ENCODE measurements at regions not wholly inside any gene's neighbourhood (a gene's known extent, or its start where the extent isn't known, plus 50 kb on each side); places are given as distances from the start of the nearest gene placed in this dataset.

- Mint-ChIP-seq H3K4me1 (peaks cover 14 to 23% of the 10 kb centered on the region in 2 donors), H3K27ac (no peak overlapping the region), H3K9me3 (no peaks in the 10 kb centered on the region), H3K27me3 (peaks cover 30 to 36% of the 10 kb centered on the region in 2 donors), H3K4me3 (no peak overlapping the region), H3K36me3 (no peaks in the 10 kb centered on the region)
- peak; percentile 94 to 96 for ATAC-seq (replicated peaks)
- peak; percentile 35 for DNase-seq
Measured at GRCh38 chr5:141747152-141748141, 65.4 kb upstream of the ARAP3 start.

GRCh38 chr5:141746395-141746794 lies 64.4 kb upstream of the ARAP3 start:
- peaks cover 36 to 42% of the 10 kb centered on the region in 2 donors for H3K27me3 Mint-ChIP-seq

GRCh38 chr5:141745390-141745789 lies 63.4 kb upstream of the ARAP3 start:
- ATAC-seq (replicated peaks) (no peak), DNase-seq (no peak)
- H3K27ac Mint-ChIP-seq: no peak overlapping the region
- no peaks in the 10 kb centered on the region for H3K36me3 Mint-ChIP-seq
- no peak overlapping the region for H3K4me3 Mint-ChIP-seq
- H3K4me1 Mint-ChIP-seq: peaks cover 14 to 23% of the 10 kb centered on the region in 2 donors
- H3K9me3 Mint-ChIP-seq: no peaks in the 10 kb centered on the region
- H3K27me3 Mint-ChIP-seq: peaks cover 40 to 47% of the 10 kb centered on the region in 2 donors

More at GRCh38 chr5:141746395-141746794, 64.4 kb upstream of the ARAP3 start:
- Mint-ChIP-seq H3K9me3 (no peaks in the 10 kb centered on the region), H3K36me3 (no peaks in the 10 kb centered on the region), H3K27ac (no peak overlapping the region), H3K4me1 (peaks cover 14 to 23% of the 10 kb centered on the region in 2 donors), H3K4me3 (no peak overlapping the region)
- DNase-seq (no peak), ATAC-seq (replicated peaks) (no peak)

- no peak overlapping the region for H3K4me3 Mint-ChIP-seq
- no peaks in the 10 kb centered on the region for H3K9me3 Mint-ChIP-seq
Measured at GRCh38 chr5:141743866-141744272, 61.8 kb upstream of the ARAP3 start.

GRCh38 chr5:141742866-141743851 lies 61.1 kb upstream of the ARAP3 start:
- no peak for ATAC-seq (replicated peaks)
- Mint-ChIP-seq H3K36me3 (no peaks in the 10 kb centered on the region), H3K27me3 (peaks cover 44 to 57% of the 10 kb centered on the region in 2 donors), H3K4me3 (no peak overlapping the region), H3K27ac (no peak overlapping the region), H3K9me3 (no peaks in the 10 kb centered on the region), H3K4me1 (peaks cover 12 to 21% of the 10 kb centered on the region in 2 donors)
- no peak for DNase-seq

More at GRCh38 chr5:141743866-141744272, 61.8 kb upstream of the ARAP3 start:
- peaks cover 14 to 23% of the 10 kb centered on the region in 2 donors for H3K4me1 Mint-ChIP-seq
- H3K27ac Mint-ChIP-seq: no peak overlapping the region
- peaks cover 39 to 50% of the 10 kb centered on the region in 2 donors for H3K27me3 Mint-ChIP-seq
- ATAC-seq (replicated peaks) (no peak), DNase-seq (no peak)
- H3K36me3 Mint-ChIP-seq: no peaks in the 10 kb centered on the region

- H3K27ac Mint-ChIP-seq: no peak overlapping the region
- H3K4me1 Mint-ChIP-seq: peaks cover 6 to 11% of the 10 kb centered on the region in 2 donors
- H3K9me3 Mint-ChIP-seq: no peaks in the 10 kb centered on the region
- H3K27me3 Mint-ChIP-seq: peaks cover 52 to 67% of the 10 kb centered on the region in 2 donors
- ATAC-seq (replicated peaks) (no peak), DNase-seq (no peak)
- H3K36me3 Mint-ChIP-seq: no peaks in the 10 kb centered on the region
- no peak overlapping the region for H3K4me3 Mint-ChIP-seq
Measured at GRCh38 chr5:141742144-141742543, 60.1 kb upstream of the ARAP3 start.

GRCh38 chr5:141740885-141741284 lies 58.9 kb upstream of the ARAP3 start:
- Mint-ChIP-seq H3K36me3 (no peaks in the 10 kb centered on the region), H3K4me3 (no peak overlapping the region), H3K27me3 (peaks cover 58 to 76% of the 10 kb centered on the region in 2 donors), H3K4me1 (no peaks in the 10 kb centered on the region), H3K9me3 (no peaks in the 10 kb centered on the region), H3K27ac (no peak overlapping the region)
- DNase-seq (no peak), ATAC-seq (replicated peaks) (no peak)

GRCh38 chr5:141737535-141737934 lies 55.5 kb upstream of the ARAP3 start:
- no peak overlapping the region for H3K4me3 Mint-ChIP-seq
- no peaks in the 10 kb centered on the region for H3K4me1 Mint-ChIP-seq
- ATAC-seq (replicated peaks) (no peak), DNase-seq (no peak)
- no peak overlapping the region for H3K27ac Mint-ChIP-seq
- no peaks in the 10 kb centered on the region for H3K9me3 Mint-ChIP-seq
- H3K27me3 Mint-ChIP-seq: peaks cover 73 to 82% of the 10 kb centered on the region in 2 donors
- no peaks in the 10 kb centered on the region for H3K36me3 Mint-ChIP-seq

GRCh38 chr5:141735823-141736222 lies 53.8 kb upstream of the ARAP3 start:
- Mint-ChIP-seq H3K4me3 (no peak overlapping the region), H3K9me3 (no peaks in the 10 kb centered on the region), H3K27ac (no peak overlapping the region), H3K27me3 (peaks cover 60 to 75% of the 10 kb centered on the region in 2 donors), H3K36me3 (no peaks in the 10 kb centered on the region), H3K4me1 (no peaks in the 10 kb centered on the region)
- no peak for ATAC-seq (replicated peaks)
- DNase-seq: no peak

GRCh38 chr5:141734501-141735229 lies 52.6 kb upstream of the ARAP3 start:
- peak in 1 of 2 donors; percentile 33 for ATAC-seq (replicated peaks)
- H3K27me3 Mint-ChIP-seq: peaks cover 64 to 82% of the 10 kb centered on the region in 2 donors
- H3K36me3 Mint-ChIP-seq: no peaks in the 10 kb centered on the region
- no peak overlapping the region for H3K4me3 Mint-ChIP-seq
- H3K9me3 Mint-ChIP-seq: no peaks in the 10 kb centered on the region
- no peak overlapping the region for H3K27ac Mint-ChIP-seq
- DNase-seq: no peak
- no peaks in the 10 kb centered on the region for H3K4me1 Mint-ChIP-seq

GRCh38 chr5:141733198-141733597 lies 51.2 kb upstream of the ARAP3 start:
- peaks cover 58 to 72% of the 10 kb centered on the region in 2 donors for H3K27me3 Mint-ChIP-seq
- no peak overlapping the region for H3K27ac Mint-ChIP-seq
- no peak for ATAC-seq (replicated peaks)

GRCh38 chr5:141732417-141732816 lies 50.4 kb upstream of the ARAP3 start:
- no peaks in the 10 kb centered on the region for H3K4me1 Mint-ChIP-seq
- H3K36me3 Mint-ChIP-seq: no peaks in the 10 kb centered on the region
- ATAC-seq (replicated peaks): no peak
- no peak for DNase-seq
- H3K27ac Mint-ChIP-seq: no peak overlapping the region
- no peaks in the 10 kb centered on the region for H3K9me3 Mint-ChIP-seq
- H3K27me3 Mint-ChIP-seq: peaks cover 55 to 69% of the 10 kb centered on the region in 2 donors
- no peak overlapping the region for H3K4me3 Mint-ChIP-seq

More at GRCh38 chr5:141733198-141733597, 51.2 kb upstream of the ARAP3 start:
- no peaks in the 10 kb centered on the region for H3K4me1 Mint-ChIP-seq
- no peak overlapping the region for H3K4me3 Mint-ChIP-seq
- no peaks in the 10 kb centered on the region for H3K9me3 Mint-ChIP-seq
- no peaks in the 10 kb centered on the region for H3K36me3 Mint-ChIP-seq
- DNase-seq: no peak
